ENCODE measurements at regions not wholly inside any gene's neighbourhood (a gene's known extent, or its start where the extent isn't known, plus 50 kb on each side); places are given as distances from the start of the nearest gene placed in this dataset.

DNA sequence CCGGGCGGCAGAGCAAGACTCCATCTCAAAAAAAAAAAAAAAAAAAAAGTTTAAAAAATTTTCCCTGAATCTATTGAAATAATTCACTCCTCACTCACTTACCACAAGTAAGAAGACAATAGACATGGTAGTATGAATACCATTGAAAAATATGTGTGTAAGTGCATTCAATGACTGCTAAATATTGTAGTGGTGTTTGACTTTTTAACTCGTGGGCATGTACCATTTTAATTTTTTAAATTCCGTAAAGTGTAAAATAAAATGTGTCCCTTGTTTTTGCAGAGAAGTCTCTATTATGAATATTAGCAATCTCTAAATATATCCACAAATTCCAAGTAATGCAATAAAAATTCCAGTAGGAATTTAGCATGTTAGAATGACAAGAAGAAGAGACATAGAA, 134.1 kb downstream of the COPS8 start:
- Histone ChIP-seq H3K9me3 (no peaks in the 10 kb centered on the region), H3K27me3 (ENCODE audit: low read depth) (no peaks in the 10 kb centered on the region), H3K4me3 (no peak overlapping the region), H3K4me1 (peaks cover 5% of the 10 kb centered on the region), H3K27ac (no peak overlapping the region), H3K36me3 (no peaks in the 10 kb centered on the region)
- ATAC-seq (no peak), DNase-seq (no peak)
- intact Hi-C loops (cut with DNase I), result no loop called here
- TF ChIP-seq, protein P1, sequence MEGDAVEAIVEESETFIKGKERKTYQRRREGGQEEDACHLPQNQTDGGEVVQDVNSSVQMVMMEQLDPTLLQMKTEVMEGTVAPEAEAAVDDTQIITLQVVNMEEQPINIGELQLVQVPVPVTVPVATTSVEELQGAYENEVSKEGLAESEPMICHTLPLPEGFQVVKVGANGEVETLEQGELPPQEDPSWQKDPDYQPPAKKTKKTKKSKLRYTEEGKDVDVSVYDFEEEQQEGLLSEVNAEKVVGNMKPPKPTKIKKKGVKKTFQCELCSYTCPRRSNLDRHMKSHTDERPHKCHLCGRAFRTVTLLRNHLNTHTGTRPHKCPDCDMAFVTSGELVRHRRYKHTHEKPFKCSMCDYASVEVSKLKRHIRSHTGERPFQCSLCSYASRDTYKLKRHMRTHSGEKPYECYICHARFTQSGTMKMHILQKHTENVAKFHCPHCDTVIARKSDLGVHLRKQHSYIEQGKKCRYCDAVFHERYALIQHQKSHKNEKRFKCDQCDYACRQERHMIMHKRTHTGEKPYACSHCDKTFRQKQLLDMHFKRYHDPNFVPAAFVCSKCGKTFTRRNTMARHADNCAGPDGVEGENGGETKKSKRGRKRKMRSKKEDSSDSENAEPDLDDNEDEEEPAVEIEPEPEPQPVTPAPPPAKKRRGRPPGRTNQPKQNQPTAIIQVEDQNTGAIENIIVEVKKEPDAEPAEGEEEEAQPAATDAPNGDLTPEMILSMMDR (IDR thresholded peaks at IDR 0.05), result no peak

DNA sequence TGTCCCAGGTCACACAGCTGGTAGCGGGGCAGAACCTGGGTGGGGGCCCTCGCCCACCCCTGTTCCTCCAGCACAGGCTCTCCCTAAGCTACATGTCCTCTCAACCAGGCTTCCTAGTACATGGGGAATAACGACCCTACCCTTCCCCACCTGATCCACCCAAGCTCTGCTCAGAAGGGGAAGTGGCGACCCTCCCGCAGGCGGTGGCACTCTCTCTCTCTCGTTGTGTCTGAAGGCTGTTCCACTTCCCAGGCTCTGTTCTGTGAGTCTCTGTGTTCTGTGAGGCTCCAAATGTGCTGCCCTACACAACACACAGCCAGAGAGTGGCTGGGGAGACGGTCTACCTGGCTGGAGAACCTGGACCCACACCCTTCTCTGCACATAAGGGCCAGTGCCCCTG, 135.8 kb downstream of the COPS8 start:
- no peak overlapping the region for H3K4me3 ChIP-seq
- H3K27ac ChIP-seq, result peak overlapping the region; percentile 31
- ATAC-seq, result peak in 1 of 2 donors; percentile 35
- intact Hi-C loops (cut with DNase I), result no loop called here
- H3K9me3 ChIP-seq, result no peaks in the 10 kb centered on the region
- H3K36me3 ChIP-seq, result no peaks in the 10 kb centered on the region
- H3K27me3 ChIP-seq (ENCODE audit: low read depth), result no peaks in the 10 kb centered on the region
- no peak for DNase-seq
- H3K4me1 ChIP-seq, result peaks cover 5% of the 10 kb centered on the region
- TF ChIP-seq, protein P1 (IDR thresholded peaks at IDR 0.05), result no peak

DNA sequence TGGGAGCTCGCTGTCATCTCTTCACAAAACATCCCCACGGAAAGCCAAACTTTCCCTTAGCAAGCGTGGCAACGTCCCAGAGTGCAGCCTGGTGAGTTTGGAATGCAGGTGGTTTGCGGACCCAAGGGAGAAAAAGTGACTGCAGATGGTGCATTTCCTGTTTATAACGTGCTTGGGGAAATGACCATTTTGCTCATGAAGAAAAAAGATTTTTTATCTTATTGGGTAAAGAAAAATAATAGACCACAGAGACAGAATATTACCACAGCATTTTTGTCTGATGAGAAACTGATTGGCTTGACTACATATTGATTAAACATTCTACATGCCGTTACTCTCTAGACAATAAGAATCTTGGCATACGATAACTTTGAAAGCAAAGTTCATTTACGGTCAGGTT, 136.5 kb downstream of the COPS8 start:
- Histone ChIP-seq H3K4me3 (no peak overlapping the region), H3K4me1 (peaks cover 5% of the 10 kb centered on the region), H3K36me3 (no peaks in the 10 kb centered on the region), H3K27ac (peak overlapping the region; percentile 31), H3K9me3 (no peaks in the 10 kb centered on the region), H3K27me3 (ENCODE audit: low read depth) (no peaks in the 10 kb centered on the region)
- TF ChIP-seq, protein P1 (IDR thresholded peaks at IDR 0.05), result no peak
- ATAC-seq (no peak), DNase-seq (no peak)
- intact Hi-C loops (cut with DNase I), result no loop called here

DNA sequence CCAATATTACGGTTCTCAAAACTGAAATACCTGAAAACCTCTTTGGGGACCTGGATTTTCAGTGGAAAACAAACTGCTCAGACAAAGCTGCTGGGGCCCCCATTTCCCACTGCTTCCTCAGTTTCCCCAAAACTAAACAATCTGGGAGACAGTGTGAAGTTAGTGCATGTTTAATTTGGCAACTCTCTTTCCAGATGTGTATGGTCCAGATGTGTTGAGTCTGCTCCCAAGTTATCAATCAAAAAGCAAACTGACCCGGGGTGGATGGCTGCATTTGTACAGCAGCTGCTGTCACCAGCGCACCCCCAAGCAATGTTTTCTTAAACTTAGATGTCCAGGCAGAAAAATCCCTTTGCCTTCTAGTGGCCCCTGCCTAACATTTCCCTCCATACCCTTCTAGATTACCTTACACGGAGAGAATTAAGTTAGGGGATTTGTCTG, 136.9 kb downstream of the COPS8 start:
- no peaks in the 10 kb centered on the region for H3K36me3 ChIP-seq
- H3K27ac ChIP-seq, result no peak overlapping the region
- H3K4me1 ChIP-seq, result peaks cover 5% of the 10 kb centered on the region
- H3K4me3 ChIP-seq, result no peak overlapping the region
- TF ChIP-seq, protein P1 (IDR thresholded peaks at IDR 0.05), result no peak
- H3K9me3 ChIP-seq, result no peaks in the 10 kb centered on the region
- intact Hi-C loops (cut with DNase I), result no loop called here
- DNase-seq (no peak), ATAC-seq (no peak)
- no peaks in the 10 kb centered on the region for H3K27me3 ChIP-seq (ENCODE audit: low read depth)

DNA sequence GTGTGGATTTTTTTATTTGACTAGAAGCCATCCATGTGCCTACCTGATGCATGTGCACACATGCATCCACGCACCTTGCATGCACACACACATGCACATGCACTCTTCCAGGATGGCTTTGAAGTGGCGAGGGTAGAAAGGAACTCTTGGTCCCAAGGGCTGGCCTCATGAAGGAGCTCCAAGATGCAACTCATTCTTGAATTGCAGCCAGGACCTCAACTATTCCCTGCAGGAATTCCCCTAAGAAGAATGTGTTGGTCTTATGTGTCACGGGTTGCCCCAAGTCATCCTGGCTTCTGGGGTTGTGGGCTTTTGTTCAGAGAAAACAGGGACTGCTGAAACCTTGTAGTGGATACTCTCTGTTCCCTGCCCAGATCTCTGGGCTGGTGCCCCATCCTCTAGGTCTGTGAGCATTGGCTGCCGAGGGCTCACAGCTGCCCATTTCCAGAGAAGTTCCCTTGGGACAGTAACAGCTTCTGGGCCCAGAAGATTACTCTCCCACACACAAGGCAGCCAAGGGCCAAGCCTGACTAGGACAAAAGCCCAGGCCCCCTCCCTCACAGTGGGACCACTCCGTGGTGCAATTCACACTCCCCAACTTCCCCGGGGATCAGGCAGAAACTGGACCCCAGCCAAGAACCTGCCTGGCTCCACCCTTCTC, 137.6 kb downstream of the COPS8 start:
- Histone ChIP-seq H3K27me3 (ENCODE audit: low read depth) (no peaks in the 10 kb centered on the region), H3K4me3 (no peak overlapping the region), H3K27ac (peak overlapping the region; percentile 64), H3K9me3 (no peaks in the 10 kb centered on the region), H3K36me3 (no peaks in the 10 kb centered on the region), H3K4me1 (peaks cover 5% of the 10 kb centered on the region)
- DNase-seq (no peak), ATAC-seq (peak; percentile 40 to 48)
- intact Hi-C loops (cut with DNase I), result no loop called here
- TF ChIP-seq, protein P1 (IDR thresholded peaks at IDR 0.05), result no peak

All from lower lobe of right lung (tissue), 2 donors.